ENCODE measurements at regions not wholly inside any gene's neighbourhood (a gene's known extent, or its start where the extent isn't known, plus 50 kb on each side); places are given as distances from the start of the nearest gene placed in this dataset.
"Not testable (repeated sequence)": the region's sequence is repeated elsewhere in the genome, so short reads cannot be mapped to it uniquely, and the experiment has no call there.

DNA sequence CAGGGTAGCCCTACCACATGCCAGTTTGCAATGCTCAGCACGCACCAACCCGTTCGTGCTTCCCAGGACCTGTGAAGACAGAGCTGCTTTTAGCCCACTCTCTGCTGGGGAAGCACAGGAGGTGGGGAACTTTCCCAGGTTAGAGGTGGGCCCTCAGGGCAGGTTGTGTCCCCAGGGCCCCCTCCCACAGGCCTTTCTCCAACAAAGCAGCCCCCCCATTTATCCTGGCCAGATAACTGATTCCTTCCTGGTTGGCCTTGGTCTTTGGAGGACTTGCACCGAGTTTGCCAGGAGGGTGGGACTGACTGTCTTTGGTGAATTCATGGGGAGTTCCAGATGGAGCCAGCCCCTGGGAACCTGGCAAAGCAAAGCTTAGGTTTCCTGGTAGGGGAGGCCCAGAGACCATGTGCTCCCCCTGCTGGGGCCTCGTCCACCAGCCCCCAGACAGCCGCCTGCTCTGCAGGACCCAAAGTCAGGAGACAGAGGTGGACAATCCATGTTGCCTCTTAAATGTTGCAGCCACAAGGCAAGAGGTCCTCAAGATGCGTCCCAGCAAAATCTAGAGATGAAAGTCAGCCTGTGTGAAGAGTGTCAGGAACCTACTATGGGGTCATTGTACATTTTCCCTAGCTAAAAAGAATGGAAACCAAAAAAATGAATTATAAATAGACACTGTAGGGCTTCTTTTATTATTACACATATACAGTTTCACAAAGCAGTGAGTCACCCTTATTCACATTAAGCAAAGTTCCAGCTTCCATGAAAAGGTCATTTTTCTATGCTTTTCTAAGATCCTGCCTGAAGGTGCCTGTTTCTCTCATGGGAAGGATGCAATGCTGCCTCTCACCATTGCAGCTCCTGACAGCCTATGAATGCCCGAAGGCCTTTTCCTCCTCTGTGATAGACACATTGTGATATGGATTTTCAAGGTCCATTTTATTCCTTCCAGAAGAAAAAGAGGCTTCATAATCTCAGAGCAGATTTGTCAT is 497.8 kb downstream of the PREX1 start:
- no peak for DNase-seq (ENCODE audit: low read depth)

DNA sequence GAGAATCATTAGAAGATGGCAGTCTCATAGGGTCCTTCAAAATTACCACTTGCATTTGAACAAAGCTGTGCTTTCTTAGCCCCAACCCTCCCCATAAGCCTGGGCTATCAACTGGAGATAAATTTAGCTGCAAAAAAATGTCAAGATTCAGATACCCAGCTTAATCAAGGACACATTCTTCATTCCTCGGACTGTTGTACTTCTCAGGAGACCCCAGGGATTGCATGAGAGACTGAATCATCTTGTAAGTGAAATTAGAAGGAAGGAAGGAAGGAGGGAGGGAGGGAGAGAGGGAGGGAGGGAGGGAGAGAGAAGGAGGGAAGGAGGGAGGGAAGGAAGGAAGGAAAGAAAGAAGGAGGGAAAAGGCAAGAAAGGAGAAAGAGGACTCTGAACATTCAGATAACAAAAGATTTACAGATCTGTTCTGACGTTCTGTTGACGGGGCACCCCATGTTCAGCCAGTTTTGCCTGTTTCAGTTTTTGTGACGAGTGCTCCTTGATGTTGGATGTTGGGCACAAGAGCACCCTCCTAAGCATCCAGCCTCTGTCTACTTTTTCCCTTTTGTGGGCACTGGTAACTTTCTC is 498.7 kb downstream of the PREX1 start:
- no peak for DNase-seq (ENCODE audit: low read depth)

DNA sequence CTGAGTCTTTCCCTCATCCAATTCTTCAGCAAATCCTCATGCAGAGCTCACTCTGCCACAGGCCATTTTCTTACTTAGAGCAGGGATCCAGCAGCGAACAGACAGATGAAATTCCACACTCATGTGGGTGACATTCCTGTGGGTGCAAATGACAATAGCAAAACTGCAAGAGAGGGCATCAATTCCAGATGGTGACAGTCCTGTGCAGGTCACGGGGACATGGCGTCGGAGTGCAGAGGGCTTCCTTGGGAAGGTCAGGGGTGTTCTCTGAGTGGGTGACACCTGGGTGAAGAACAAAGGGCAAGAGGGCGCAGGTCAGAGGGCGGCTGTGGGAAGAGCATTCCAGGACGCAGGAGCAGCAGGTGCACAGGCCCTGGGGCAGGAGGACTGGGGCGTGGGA is 500.0 kb downstream of the PREX1 start:
- DNase-seq (ENCODE audit: low read depth), result not testable (repeated sequence)

DNA sequence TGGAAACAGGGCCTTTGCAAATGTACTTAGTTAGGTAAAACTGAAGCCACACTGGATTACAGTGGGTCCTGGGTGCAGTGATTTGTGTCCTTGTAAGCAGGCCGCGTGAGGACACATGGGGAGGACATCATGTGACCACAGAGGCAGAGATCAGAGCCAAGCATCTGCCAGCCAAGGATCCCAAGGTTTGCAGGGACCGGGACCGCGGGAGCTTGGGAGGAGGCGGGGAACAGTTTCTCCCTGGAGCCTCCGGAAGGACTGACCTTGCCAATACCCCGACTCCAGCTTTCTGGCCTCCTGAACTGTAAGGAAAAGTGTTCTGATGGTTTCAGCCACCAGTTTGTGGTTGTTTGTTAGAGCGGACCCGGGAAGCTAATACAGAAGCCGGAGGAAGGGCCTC is 500.9 kb downstream of the PREX1 start:
- DNase-seq (ENCODE audit: low read depth), result no peak

DNA sequence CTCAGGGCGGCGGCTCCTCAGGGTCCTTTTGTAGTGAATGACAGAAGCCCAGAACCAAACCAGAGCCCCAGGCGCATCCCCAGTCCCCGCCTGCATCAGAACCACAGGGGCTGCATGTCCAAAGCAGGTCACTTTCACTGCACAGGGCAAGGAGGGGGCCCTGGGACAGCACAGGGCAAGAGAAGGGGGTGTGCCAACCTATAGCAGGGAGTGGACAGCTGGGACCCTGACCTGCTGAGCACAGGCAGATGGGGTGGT is 501.4 kb downstream of the PREX1 start:
- no peak for DNase-seq (ENCODE audit: low read depth)

DNA sequence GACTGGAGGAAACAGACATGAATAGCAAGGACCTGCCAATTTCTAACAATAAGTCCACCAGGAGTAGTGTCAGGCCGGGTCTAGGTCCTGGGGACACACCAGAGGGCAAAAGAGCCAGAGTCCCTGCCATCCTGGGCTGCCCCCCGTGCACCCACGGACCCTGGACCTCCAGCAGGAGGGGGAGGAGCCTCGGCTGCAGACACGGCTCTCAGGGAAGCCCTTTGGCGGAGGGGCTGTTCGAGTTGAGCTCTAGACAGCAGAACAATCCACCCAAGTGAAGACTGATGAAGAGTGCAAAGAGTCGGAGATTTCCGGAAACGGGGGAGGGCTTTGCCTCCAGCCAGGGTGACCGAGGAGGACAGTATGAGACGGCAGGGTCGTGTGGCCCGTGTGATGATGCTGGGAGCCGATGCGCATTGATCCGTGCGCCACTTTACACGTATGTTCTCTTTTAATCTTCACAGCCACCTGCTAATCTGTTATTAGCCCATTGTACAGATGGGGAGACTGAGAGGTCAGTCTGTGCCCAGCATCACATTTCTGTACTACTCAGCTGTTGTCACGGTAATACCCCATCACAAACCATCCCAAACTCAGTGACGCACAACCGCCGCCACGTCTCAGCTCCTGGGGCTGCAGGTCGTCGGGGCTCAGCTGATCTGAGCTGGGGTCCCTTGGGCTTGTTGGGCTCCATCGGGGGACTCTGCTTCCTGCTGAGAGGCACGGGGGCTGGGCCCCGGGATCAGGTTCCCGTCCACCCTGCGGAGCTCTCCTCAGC is 502.0 kb downstream of the PREX1 start:
- DNase-seq (ENCODE audit: low read depth), result no peak

DNA sequence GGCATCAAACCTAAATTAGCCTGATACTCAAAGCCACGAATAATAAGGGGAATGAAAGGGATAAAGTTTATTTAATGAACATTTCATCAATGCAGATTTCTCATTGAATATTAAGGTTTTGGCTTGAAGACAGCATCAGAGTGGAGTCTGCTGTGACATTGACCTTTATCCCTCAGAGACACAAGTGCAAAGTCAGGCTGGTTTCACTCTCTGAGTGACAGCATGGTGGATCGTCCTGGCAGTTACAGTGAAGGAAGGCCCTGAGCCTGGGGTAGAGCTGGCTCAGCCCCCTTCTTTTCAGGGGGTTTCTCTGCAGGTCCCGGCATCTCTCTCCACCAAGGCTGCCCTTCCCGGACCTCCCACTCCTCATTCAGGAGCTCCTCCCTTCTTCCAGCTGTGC is 503.1 kb downstream of the PREX1 start:
- DNase-seq (ENCODE audit: low read depth), result no peak

DNA sequence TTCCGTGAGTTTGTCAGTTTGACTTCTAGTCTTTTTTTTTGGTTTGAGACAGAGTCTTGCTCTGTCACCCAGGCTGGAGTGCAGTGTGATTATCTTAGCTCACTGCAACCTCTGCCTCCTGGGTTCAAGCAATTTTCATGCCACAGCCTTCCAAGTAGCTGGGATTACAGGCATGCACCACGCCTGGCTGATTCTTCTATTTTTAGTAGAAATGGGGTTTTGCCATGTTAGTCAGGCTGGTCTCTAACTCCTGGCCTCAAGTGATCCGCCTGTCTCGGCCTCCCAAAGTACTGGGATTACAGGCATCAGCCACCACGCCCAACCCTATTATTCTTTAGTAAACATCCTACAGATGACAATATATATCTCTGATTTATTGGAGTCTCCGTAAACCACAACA is 506.5 kb downstream of the PREX1 start:
- no peak for DNase-seq (ENCODE audit: low read depth)

DNA sequence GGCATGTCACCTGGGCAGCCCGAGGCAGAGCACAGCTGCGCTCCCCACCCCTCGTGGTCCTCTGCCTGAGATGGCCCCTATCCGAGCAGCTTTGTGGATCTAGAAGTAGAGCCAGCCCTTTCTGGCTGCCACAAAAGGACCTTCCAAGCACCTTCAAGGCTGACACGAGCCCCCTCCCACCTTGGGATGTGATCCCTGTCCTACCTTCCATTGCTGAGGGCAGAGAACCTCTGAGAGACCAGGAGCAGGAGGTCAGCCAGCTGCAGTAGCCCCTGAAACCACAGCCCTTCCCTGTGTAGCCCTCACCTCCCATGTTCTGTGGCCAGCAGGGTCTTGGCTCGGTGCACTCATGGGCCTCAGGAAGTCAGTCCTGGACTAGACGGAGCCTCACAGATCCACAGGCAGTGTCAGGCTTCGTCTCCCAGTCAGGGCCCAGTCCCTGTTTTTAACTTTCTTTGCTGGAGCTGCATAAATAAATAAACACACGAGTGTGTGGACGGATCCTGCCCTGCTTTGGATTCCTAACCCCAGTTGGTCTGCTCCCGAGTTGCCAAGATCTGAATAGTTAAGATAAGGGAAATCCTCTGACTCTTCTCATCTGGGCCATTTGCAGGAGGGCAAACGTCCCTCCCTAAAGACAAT is 507.7 kb downstream of the PREX1 start:
- DNase-seq (ENCODE audit: low read depth), result no peak

DNA sequence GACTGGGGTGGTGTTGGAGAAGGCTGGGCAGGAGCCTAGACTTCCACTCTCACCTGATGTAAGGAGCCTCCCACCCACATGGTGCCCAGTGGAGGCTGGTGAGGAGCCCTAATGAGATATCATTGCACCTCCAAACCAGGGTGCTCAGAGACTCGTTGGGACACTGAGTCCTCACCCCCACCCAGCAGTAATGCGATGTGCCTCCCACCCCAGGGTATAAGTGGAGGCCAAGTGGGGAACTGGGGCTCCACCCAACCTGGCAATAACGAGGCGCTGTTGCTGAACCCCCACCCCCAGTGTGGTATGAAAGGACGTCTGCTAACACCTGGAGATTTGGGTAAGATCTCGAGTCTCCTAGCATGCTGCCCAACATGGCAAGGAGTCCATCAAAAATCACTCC is 510.2 kb downstream of the PREX1 start:
- no peak for DNase-seq (ENCODE audit: low read depth)

DNA sequence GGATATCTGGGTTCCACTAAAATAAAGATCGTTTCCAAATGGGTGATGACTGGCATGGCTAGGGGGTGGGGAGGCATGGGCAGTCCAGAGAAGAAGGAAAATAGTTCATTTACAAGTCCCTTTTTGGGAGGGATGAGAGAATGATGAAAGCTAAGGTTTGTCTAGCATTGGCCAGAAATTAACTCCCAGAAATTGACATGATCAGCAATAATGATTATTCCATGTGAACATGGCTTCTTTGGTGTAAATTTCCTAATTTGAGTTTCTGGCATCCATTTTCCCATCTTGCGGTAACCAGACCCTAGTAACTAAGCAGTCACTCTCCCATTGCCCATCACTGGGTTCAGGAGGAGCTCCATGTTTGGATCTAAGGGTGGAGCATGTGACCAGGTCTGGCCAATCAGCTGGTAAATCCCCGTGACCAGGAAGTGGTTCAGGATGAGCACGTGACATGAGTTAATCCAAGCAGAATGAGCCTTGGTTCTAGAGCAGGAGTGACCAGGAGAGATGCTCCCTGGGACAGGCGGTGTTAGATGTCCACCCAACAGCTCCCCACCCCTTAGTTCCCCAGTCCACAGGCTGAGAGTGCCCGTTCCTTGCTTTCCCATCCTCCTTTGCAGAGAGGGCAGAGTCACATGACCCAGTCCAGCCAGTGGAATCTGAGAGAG is 512.7 kb downstream of the PREX1 start:
- no peak for DNase-seq (ENCODE audit: low read depth)

DNA sequence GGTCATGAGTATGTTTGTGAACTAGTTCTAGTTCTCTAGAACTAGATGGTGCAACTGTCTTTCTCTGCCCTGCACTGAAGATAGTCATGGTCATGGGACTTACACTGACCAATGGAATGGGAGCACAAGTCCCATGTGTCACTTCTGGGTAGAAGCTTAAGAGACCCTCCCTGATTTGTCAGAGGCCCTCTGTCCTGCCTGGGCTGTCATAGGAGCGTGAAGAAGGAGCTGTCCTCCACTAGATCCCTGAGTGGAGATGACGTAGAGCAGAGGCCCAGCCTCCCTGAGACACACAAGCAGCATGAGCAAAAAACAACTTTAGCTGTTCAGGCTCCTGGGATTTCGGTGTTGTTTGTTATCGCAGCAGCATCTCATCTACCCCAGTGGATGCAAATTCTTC is 514.5 kb downstream of the PREX1 start:
- no peak for DNase-seq (ENCODE audit: low read depth)

DNA sequence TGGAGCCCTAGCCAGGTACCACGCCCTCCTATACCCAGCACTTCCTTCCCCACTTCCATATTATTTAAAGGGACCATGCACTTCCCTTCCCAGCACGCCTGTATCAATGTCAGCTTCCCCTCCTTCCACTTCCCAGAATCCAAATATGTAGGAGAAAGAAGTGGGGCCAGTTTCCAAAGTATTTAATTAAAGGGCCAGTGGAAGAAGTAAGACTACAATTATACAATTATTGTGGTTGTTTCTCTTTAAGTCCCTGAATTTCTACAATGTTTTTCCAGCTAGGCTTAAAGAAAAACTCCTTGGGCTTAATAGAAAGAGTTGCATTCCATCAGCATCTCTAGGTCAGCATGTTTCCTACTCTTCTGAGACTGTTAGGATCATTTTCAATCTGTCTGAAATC is 515.8 kb downstream of the PREX1 start:
- no peak for DNase-seq (ENCODE audit: low read depth)

DNA sequence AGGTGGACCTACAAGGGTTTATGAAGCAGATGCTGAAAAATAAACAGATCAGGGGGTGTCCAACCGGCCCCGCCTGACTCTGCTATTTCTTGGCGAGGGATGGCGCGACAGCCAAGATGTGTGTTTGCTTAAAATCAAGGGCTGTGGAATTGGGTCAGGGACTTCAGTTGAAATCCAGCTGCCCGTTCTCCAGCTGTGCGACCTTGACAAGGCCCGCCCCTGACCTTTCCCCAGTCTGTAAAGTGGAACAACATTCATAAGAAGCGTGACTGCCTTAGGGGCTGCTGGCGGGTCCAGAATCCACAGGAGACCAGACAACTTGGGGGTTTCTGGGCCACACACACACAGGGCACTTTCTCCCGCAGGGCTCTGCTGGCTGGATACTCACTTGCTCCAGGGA is 517.5 kb downstream of the PREX1 start:
- no peak for DNase-seq (ENCODE audit: low read depth)

DNA sequence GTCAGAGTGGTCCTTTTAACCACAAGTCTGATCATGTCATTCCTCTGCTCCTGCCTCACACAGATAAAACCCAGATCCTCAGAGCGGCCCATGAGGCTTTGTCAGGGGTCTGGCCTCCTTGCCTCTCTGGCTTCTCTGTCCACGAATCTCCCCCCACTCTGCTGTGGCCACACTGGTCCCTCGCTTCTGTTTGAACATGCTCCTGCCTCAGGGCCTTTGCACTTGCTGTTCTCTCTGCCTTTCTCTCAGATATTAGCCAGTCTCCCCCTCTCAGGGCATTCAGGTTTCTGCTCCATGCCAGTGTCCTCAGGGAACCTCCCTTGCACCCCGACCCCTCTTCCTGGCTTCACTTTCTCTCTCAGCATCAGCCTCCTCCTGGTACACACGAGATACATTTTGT is 518.5 kb downstream of the PREX1 start:
- DNase-seq (ENCODE audit: low read depth), result no peak

DNA sequence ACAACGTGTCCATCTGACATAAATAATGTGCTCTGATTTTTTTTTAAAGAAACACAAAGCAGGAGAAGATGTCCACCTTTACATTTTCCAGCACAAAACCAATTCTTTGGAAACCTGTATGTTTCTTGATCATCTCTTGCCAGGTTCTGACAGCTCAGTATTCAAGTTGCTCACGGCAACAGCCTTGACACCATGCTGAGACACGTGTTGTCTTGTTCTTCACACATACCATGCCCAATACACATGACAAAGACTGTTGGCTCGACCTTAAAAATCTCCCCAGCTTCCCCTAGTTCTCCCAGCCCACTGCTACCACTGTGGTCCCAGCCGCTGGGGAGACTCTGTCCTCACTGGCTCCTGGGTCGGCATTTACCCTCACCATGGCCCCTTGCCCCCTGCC is 518.9 kb downstream of the PREX1 start:
- DNase-seq (ENCODE audit: low read depth), result no peak

DNA sequence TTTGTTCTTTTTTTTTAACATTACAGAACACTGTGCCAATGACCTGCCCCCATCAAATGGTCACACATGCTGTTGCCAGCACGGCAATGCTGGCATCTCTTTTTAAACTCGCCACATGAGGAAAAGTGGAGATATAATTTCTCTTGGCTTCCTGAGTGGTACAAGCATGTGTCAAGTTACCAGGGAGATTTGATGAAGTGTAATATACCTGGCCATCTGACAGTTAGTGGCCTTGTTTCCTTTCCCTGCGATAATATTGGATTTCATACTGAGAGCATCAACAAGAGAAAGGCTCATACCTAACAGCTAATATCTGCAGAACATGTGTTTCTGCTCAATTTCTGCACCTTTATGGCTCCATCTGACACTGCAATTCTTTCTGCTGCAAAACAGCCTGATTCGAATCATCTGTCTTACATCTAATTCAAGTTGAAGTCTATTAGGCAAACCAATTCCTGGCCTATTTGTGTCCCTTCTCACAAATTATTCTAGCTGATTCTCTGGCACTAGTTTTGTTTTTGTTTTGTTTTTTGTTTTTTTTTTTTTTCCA is 519.5 kb downstream of the PREX1 start:
- no peak for DNase-seq (ENCODE audit: low read depth)

DNA sequence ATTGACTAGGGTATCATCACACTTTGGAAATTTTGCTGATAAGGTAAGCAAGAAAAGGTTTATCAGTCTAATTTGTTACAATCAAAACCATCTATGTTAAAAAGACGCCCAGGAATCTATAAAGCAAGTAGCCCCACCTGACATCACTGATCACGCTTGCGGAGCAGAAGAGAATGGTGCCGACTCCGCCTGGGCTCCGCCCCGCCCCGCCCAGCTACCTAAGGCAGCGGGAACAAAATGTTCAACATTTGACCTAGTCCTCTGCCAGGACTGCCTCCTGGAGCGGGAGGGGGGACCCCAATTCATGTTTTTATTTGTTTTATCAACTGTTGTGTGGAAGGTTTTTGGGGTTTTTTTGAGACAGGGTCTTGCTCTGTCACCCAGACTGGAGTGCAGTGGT is 520.5 kb downstream of the PREX1 start:
- DNase-seq (ENCODE audit: low read depth), result no peak

DNA sequence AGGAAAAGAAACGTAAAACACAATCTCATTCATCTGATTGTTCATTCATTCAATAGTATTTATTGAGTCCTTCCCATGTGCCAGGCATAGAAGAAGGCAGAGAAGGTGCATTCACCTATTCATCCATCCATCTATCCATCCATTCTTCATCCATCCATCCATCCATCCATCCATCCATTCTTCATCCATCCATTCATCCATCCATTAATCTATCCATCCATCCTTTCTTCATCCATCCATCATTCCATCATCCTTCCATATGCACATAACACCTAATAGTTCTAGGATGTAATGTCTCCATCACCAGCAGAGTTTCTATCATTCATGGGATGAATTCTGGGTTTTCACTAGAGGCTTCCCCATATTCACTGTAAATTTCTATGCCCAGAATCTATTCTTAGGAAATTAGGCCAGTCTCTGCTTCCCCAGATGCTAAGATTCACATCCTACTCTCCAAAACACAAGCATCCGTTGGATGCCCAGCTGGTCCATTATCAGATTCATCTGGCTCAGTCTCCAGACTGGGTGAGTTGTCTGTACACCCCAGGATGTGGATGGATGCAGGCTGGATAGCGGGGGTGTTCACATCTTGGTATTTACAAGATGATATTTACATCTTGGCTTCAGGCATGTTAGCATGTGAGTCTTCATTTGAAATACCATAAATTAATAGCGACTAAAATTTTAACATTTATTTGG is 517.7 kb upstream of the SULF2 start:
- DNase-seq (ENCODE audit: low read depth), result no peak

DNA sequence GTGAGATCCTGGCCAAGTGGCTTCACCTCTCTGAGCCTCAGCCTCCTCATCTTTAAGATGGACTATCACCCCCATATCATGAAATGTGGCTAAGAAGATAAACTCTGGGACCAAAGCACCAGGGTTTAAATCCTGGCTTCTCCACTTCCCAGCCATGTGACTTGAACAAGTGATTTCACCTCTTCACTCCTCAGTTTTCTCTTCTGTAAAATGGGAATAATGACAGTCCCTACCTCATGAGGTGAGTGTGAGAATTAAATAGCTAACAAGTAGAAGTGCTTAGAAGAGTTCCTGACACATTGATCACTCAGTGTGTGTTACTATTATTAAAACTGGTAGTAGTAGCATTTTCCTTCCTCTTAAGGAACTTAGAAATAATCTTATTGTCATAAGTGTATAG is 516.9 kb upstream of the SULF2 start:
- DNase-seq (ENCODE audit: low read depth), result no peak

DNA sequence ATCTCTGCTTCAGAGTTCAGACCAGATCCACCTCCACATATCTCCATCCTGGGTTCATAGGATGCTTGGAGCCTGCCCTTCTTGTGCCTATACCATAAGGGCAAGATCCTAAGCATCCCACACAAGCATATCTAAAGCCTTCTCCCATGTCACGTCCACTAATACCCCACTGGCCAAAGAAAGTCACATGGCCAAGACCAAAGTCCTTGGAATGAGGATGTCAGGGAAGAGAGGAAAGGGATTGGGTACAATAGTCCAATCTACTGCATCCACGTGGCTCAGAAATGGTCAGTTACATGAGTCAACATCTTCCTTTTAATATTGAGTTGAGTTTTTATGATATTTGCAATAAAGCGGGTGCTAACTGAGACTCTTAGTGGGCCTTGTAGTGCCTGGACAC is 515.9 kb upstream of the SULF2 start:
- DNase-seq (ENCODE audit: low read depth), result no peak
